HepG2 (cell line): ENCODE measurements at regions not wholly inside any gene's neighbourhood (a gene's known extent, or its start where the extent isn't known, plus 50 kb on each side); places are given as distances from the start of the nearest gene placed in this dataset.

Experiments
- ATAC-seq: fragments of 200-7000 bp; cut with Tn5 transposase; 3 replicates; pipeline ENCODE4 v1.9.1; 2020; ENCODE audit warnings: mild to moderate bottlenecking, moderate library complexity
- BruUV-seq: library from RNA; stranded (reverse); fragments of 400-500 nt; replicated peaks from 2 replicates; lab custom pipeline; 2021; lab: Mats Ljungman, UMichigan
- CTCF ChIA-PET: fragments of 300-600 bp; formaldehyde crosslinking; extraction: SDS; loops from one replicate; lab custom pipeline; 2021; ENCODE audit warnings: low total read pairs, inconsistent platforms, low intra/inter-chr PET ratio; lab: Yijun Ruan, JAX
- POLR2A ChIA-PET: fragments of 350-600 bp; sonication (Branson Sonifier 250); formaldehyde crosslinking; loops from one replicate; lab custom pipeline; 2020; ENCODE audit warnings: antibody characterized with exemption, inconsistent platforms; lab: Yijun Ruan, JAX
- DNase-seq: peaks from one replicate; pipeline ENCODE4 v3.0.0-alpha.2; 2015; ENCODE audit warnings: low spot score
- FAIRE-seq: peaks from 3 replicates; lab custom pipeline; 2011; peaks lifted over from hg19 to GRCh38; lab: Jason Lieb, UNC
- H2AFZ ChIP-seq: one replicate; pipeline ENCODE4 v1.6.1; 2011; ENCODE audit warnings: low read length, inconsistent platforms
- H3K27ac ChIP-seq: fragments of 300-600 bp; 3 replicates; pipeline ENCODE4 v1.8.0; 2011; ENCODE audit warnings: mixed run types, mild to moderate bottlenecking, mixed read lengths, low read length, inconsistent platforms; ENCODE audit not compliant: insufficient read depth; ENCODE audit errors: extremely low read length
- H3K27me3 ChIP-seq, 2 experiments: fragments of 200-600 bp in 1 of 2; 2 replicates in 1 of 2; 3 replicates in 1 of 2; pipeline versions ENCODE4 v1.6.0 to v1.8.0; 2011; ENCODE audit warnings: low read length in 2 of 2, mild to moderate bottlenecking in 2 of 2, moderate library complexity in 2 of 2, inconsistent platforms in 1 of 2; ENCODE audit not compliant: insufficient read depth in 2 of 2, control insufficient read depth in 1 of 2
- H3K36me3 ChIP-seq, 2 experiments: fragments of 200-600 bp in 1 of 2; replicated peaks in 1 of 2; 2 replicates in 1 of 2; 3 replicates in 1 of 2; pipeline versions ENCODE4 v1.5.1 to v1.8.0; 2011; ENCODE audit warnings: low read length in 2 of 2, inconsistent platforms in 1 of 2; ENCODE audit not compliant: insufficient read depth in 2 of 2, control insufficient read depth in 1 of 2
- H3K4me1 ChIP-seq: 2 replicates; pipeline ENCODE4 v1.5.1; 2012; ENCODE audit warnings: low read length, inconsistent platforms; ENCODE audit not compliant: insufficient read depth
- H3K4me2 ChIP-seq: 2 replicates; pipeline ENCODE4 v1.6.0; 2011; ENCODE audit warnings: low read depth, low read length, inconsistent platforms
- H3K4me3 ChIP-seq, 3 experiments: fragments of 200-600 bp in 1 of 3; sonication (generic), shearing (Covaris generic) in 1 of 3; replicated peaks in 1 of 3; 2 replicates each; pipeline ENCODE4 v1.5.1; 2011 to 2016; ENCODE audit warnings: low read length in 3 of 3, inconsistent platforms in 2 of 3, low read depth in 2 of 3, mild to moderate bottlenecking in 2 of 3, control low read depth in 1 of 3, mixed read lengths in 1 of 3; ENCODE audit not compliant: insufficient read depth in 1 of 3
- H3K79me2 ChIP-seq: one replicate; pipeline ENCODE4 v1.6.1; 2011; ENCODE audit warnings: low read length, inconsistent platforms; ENCODE audit not compliant: insufficient read depth
- H3K9ac ChIP-seq: 2 replicates; pipeline ENCODE4 v1.6.0; 2011; ENCODE audit warnings: mild to moderate bottlenecking, low read depth, low read length, inconsistent platforms; ENCODE audit not compliant: insufficient read depth
- H3K9me3 ChIP-seq: 2 replicates; pipeline ENCODE4 v1.5.1; 2012; ENCODE audit warnings: mild to moderate bottlenecking, low read length
- H4K20me1 ChIP-seq: 2 replicates; pipeline ENCODE4 v1.6.0; 2011; ENCODE audit warnings: inconsistent platforms, mild to moderate bottlenecking, low read length, moderate library complexity; ENCODE audit not compliant: insufficient read depth
- ATM ChIP-seq: fragments of 450-650 bp; IDR thresholded peaks from 2 replicates; pipeline ENCODE4 v1.7.1; 2017; ENCODE audit warnings: mild to moderate bottlenecking, borderline replicate concordance
- CREBL2 ChIP-seq: sonication (generic); formaldehyde crosslinking; IDR thresholded peaks from 2 replicates; pipeline ENCODE4 v1.8.1; 2023; ENCODE audit warnings: missing genetic modification reagents, mild to moderate bottlenecking, borderline replicate concordance
- FOSL1 ChIP-seq: sonication (generic); formaldehyde crosslinking; IDR thresholded peaks from 2 replicates; pipeline ENCODE4 v1.9.0; 2021; ENCODE audit warnings: missing genetic modification reagents, borderline replicate concordance
- FOSL2 ChIP-seq: sonication (generic); formaldehyde crosslinking; IDR thresholded peaks from 2 replicates; pipeline ENCODE4 v1.4.0; 2020; ENCODE audit warnings: missing genetic modification reagents
- KDM4B ChIP-seq: sonication (generic); formaldehyde crosslinking; IDR thresholded peaks from 2 replicates; pipeline ENCODE4 v1.4.0; 2020; ENCODE audit warnings: missing genetic modification reagents
- NR2F6 ChIP-seq, 2 experiments: IDR thresholded peaks; 2 replicates each; pipeline ENCODE4 v1.6.1; 2016; ENCODE audit warnings: antibody characterized with exemption in 1 of 2, mild to moderate bottlenecking in 1 of 2
- PLRG1 ChIP-seq: fragments of 450-650 bp; conservative IDR thresholded peaks from 2 replicates; pipeline ENCODE4 v1.6.1; 2016
- REL ChIP-seq: sonication (generic); formaldehyde crosslinking; conservative IDR thresholded peaks from 2 replicates; pipeline ENCODE4 v1.8.0; 2022; ENCODE audit warnings: mild to moderate bottlenecking, missing genetic modification reagents, moderate library complexity
- RNF219 ChIP-seq: sonication (generic); formaldehyde crosslinking; IDR thresholded peaks from 2 replicates; pipeline ENCODE4 v1.5.0; 2020; ENCODE audit warnings: mild to moderate bottlenecking, missing genetic modification reagents
- SP2 ChIP-seq: sonication (generic); formaldehyde crosslinking; IDR thresholded peaks from 2 replicates; pipeline ENCODE4 v1.5.1; 2020; ENCODE audit warnings: mild to moderate bottlenecking, missing genetic modification reagents
- TEAD3 ChIP-seq: optimal IDR thresholded peaks from 2 replicates; pipeline ENCODE3; 2016; ENCODE audit warnings: borderline replicate concordance
- YEATS2 ChIP-seq: sonication (generic); formaldehyde crosslinking; IDR thresholded peaks from 2 replicates; pipeline ENCODE4 v1.4.0; 2020; ENCODE audit warnings: missing genetic modification reagents, borderline replicate concordance
- YEATS4 ChIP-seq: sonication (generic); formaldehyde crosslinking; IDR thresholded peaks from 2 replicates; pipeline ENCODE4 v1.4.0; 2020; ENCODE audit warnings: missing genetic modification reagents, borderline replicate concordance
- ZNF513 ChIP-seq: sonication (generic); formaldehyde crosslinking; conservative IDR thresholded peaks from 2 replicates; pipeline ENCODE4 v1.5.0; 2020; ENCODE audit warnings: missing genetic modification reagents
- ZNF724P ChIP-seq: sonication (generic); formaldehyde crosslinking; IDR thresholded peaks from 2 replicates; pipeline ENCODE4 v1.8.0; 2022; ENCODE audit warnings: missing genetic modification reagents, borderline replicate concordance
- in situ Hi-C: cut with HindIII; loops from 2 replicates; pipeline ENCODE4 v1.10.0; 2017; ENCODE audit warnings: low pct_unique_long_range_greater_than_20kb; ENCODE audit not compliant: extremely low pct_ligation_motif_present
- intact Hi-C: fragments of 100-400 bp; cut with micrococcal nuclease; formaldehyde crosslinking; loops from one replicate; pipeline ENCODE4 v1.10.0; 2022; ENCODE audit not compliant: unreplicated experiment

- FAIRE-seq, result no peak
- in situ Hi-C loops, result loop anchor here (10.0 kb wide), 1 partner anchor 263 kb away; no protein-coding TSS in a partner anchor
Measured at GRCh38 chr9:88312045-88312444, 76.2 kb upstream of the SPIN1 start.

More at GRCh38 chr9:88312045-88312444, 76.2 kb upstream of the SPIN1 start:
- no peak for ATAC-seq
- ChIA-PET POLR2A (no interaction called here), CTCF (no interaction called here)
- no peaks in the 10 kb centered on the region for H3K36me3 ChIP-seq
- no peak overlapping the region for H3K9ac ChIP-seq
- no peaks in the 10 kb centered on the region for H3K4me1 ChIP-seq
- no peaks in the 10 kb centered on the region for H4K20me1 ChIP-seq
- no peak overlapping the region for H3K4me3 ChIP-seq
- DNase-seq, result no peak
- no peak overlapping the region for H2AFZ ChIP-seq
- TF ChIP-seq REL (no peak), YEATS4 (CRISPR knock-in tag) (no peak), CREBL2 (CRISPR knock-in tag) (no peak), ZNF724P (CRISPR knock-in tag) (no peak), KDM4B (no peak), TEAD3 (CRISPR knock-in tag) (no peak), PLRG1 (no peak), FOSL2 (no peak), ZNF513 (CRISPR knock-in tag) (no peak), ATM (no peak), RNF219 (CRISPR knock-in tag) (no peak), SP2 (no peak), NR2F6 (IDR thresholded peaks at IDR 0.05) (no peak), NR2F6 (CRISPR knock-in tag; IDR thresholded peaks at IDR 0.05) (no peak), FOSL1 (no peak), YEATS2 (CRISPR knock-in tag) (no peak)
- H3K9me3 ChIP-seq, result no peaks in the 10 kb centered on the region
- intact Hi-C loops, result no loop called here
- H3K27me3 ChIP-seq, result peaks cover 0 to 10% of the 10 kb centered on the region in 2 experiments; a peak in 1 of 5 replicates
- no TSS peak for BruUV-seq
- H3K27ac ChIP-seq, result no peak overlapping the region
- no peak overlapping the region for H3K4me2 ChIP-seq
- H3K79me2 ChIP-seq, result no peaks in the 10 kb centered on the region
